ENCODE measurements at regions not wholly inside any gene's neighbourhood (a gene's known extent, or its start where the extent isn't known, plus 50 kb on each side); places are given as distances from the start of the nearest gene placed in this dataset.

DNA sequence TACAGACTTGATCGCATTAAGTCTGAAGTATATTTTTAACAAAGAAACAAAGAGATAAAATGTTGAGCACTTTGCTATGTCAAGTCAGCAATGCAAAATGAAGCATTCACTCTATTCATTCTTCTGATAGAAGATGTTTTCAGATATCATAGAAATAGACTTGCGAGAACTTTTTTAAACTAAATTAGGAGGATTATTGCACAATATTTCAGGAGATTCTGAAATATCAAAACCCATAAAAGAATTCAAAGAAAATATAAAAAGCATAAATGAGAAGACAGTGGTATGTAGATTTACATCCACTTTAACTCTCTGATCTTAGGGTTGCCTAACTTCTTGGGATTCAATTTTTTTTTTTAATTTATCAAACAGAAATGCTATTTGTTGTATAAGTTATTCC, 81.1 kb upstream of the PABPC4L start:
- Histone ChIP-seq H3K36me3 (no peaks in the 10 kb centered on the region), H3K27me3 (no peaks in the 10 kb centered on the region), H3K27ac (replicated peaks in 1 of 4) (no peak overlapping the region), H3K9me3 (peaks cover 0 to under 1% (median 0%) of the 10 kb centered on the region in 4 donors), H3K4me3 (no peak overlapping the region), H3K4me1 (no peaks in the 10 kb centered on the region)
- TF ChIP-seq, protein P1, sequence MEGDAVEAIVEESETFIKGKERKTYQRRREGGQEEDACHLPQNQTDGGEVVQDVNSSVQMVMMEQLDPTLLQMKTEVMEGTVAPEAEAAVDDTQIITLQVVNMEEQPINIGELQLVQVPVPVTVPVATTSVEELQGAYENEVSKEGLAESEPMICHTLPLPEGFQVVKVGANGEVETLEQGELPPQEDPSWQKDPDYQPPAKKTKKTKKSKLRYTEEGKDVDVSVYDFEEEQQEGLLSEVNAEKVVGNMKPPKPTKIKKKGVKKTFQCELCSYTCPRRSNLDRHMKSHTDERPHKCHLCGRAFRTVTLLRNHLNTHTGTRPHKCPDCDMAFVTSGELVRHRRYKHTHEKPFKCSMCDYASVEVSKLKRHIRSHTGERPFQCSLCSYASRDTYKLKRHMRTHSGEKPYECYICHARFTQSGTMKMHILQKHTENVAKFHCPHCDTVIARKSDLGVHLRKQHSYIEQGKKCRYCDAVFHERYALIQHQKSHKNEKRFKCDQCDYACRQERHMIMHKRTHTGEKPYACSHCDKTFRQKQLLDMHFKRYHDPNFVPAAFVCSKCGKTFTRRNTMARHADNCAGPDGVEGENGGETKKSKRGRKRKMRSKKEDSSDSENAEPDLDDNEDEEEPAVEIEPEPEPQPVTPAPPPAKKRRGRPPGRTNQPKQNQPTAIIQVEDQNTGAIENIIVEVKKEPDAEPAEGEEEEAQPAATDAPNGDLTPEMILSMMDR (IDR thresholded peaks at IDR 0.05): no peak
- TF ChIP-seq POLR2AphosphoS5 (IDR thresholded peaks at IDR 0.05): no peak
- no peak for TF ChIP-seq EP300 (IDR thresholded peaks at IDR 0.05)
- TF ChIP-seq POLR2A (IDR thresholded peaks at IDR 0.05; ENCODE audit: low read depth): no peak
- DNase-seq (ENCODE audit: extremely low spot score): no peak
- WGBS: 85% methylated on average over 2 of the region's 2 CpGs
- intact Hi-C loops (cut with DNase I): no loop called here

DNA sequence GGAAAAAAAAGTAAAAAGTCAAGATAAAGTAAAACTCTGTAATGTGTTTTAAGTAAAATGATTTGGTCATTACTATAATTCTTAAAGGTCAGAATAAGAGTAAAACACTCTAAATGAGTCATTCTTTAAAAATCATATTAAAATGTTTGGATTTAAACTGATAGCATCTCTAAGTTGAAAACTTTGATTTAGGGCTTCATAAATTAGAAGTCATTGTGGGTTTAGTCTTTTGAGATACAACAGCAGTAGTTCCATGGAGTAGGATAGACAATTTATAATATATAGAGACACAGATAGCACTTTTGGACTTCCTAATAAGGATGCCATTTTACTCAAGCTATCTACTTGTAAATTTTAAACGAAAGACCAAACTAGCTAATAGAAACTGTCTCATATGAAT, 77.1 kb upstream of the PABPC4L start:
- WGBS: 52% methylated on average over 1 of the region's 1 CpG
- H3K9me3 ChIP-seq: peaks cover 0 to 7% (median 0%) of the 10 kb centered on the region in 4 donors
- no peak for DNase-seq (ENCODE audit: extremely low spot score)
- no peak overlapping the region for H3K27ac ChIP-seq (replicated peaks in 1 of 4)
- no peak for TF ChIP-seq POLR2AphosphoS5 (IDR thresholded peaks at IDR 0.05)
- TF ChIP-seq EP300 (IDR thresholded peaks at IDR 0.05): no peak
- no peak for TF ChIP-seq POLR2A (IDR thresholded peaks at IDR 0.05; ENCODE audit: low read depth)
- TF ChIP-seq, protein P1 (IDR thresholded peaks at IDR 0.05): no peak
- no peaks in the 10 kb centered on the region for H3K36me3 ChIP-seq
- no peaks in the 10 kb centered on the region for H3K27me3 ChIP-seq
- no peak overlapping the region for H3K4me3 ChIP-seq
- intact Hi-C loops (cut with DNase I): no loop called here
- no peaks in the 10 kb centered on the region for H3K4me1 ChIP-seq

DNA sequence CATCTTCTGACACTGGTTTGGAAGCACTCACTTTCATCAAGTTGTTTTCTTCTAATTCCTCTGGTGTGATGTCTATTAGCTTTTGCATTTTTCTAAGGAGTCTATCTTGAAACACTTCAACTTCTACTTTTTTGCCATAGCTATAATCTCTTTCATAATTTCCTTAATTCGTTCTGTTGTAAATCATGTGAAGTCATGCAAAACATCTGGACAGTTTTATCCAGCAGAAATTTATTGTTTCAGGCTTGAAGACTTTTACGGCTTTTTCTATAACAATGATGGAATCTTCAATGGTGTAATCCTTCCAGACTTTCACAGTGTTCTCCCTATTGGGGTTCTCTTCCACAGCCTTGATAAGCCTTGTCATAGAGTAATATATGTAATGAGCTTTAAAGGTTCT, 74.9 kb upstream of the PABPC4L start:
- WGBS: 63% methylated on average over 2 of the region's 2 CpGs
- H3K27me3 ChIP-seq: no peaks in the 10 kb centered on the region

DNA sequence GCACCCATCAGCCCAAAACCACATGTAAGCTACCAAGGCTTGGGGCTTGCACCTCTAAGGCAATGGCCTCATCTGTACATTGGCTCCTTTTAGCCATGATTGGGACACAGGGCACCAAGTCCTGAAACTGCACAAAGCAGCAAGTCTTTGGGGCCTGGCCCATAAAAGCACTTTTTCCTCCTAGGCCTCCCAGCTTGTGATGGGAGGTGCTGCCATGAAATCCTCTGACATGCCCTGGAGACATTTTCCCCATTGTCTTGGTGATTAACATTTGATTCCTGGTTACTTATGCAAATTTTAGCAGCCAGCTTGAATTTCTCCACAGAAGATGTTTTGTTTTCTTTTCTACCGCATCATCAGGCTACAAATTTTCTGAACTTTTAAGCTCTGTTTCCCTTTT, 58.5 kb upstream of the PABPC4L start:
- intact Hi-C loops (cut with DNase I): no loop called here
- 94% methylated on average over 1 of the region's 1 CpG for WGBS

More for the DNA sequence above, 74.9 kb upstream of the PABPC4L start:
- no peak overlapping the region for H3K27ac ChIP-seq (replicated peaks in 1 of 4)
- intact Hi-C loops (cut with DNase I): no loop called here
- no peaks in the 10 kb centered on the region for H3K4me1 ChIP-seq
- no peaks in the 10 kb centered on the region for H3K36me3 ChIP-seq
- H3K4me3 ChIP-seq: no peak overlapping the region
- no peak for TF ChIP-seq POLR2AphosphoS5 (IDR thresholded peaks at IDR 0.05)
- TF ChIP-seq, protein P1 (IDR thresholded peaks at IDR 0.05): no peak
- TF ChIP-seq EP300 (IDR thresholded peaks at IDR 0.05): no peak
- TF ChIP-seq POLR2A (IDR thresholded peaks at IDR 0.05; ENCODE audit: low read depth): no peak
- peaks cover 0 to 17% (median 2%) of the 10 kb centered on the region in 4 donors for H3K9me3 ChIP-seq
- no peak for DNase-seq (ENCODE audit: extremely low spot score)

More for the DNA sequence above, 58.5 kb upstream of the PABPC4L start:
- Histone ChIP-seq H3K27ac (replicated peaks in 1 of 4) (no peak overlapping the region), H3K9me3 (no peaks in the 10 kb centered on the region), H3K4me3 (no peak overlapping the region), H3K4me1 (no peaks in the 10 kb centered on the region), H3K27me3 (no peaks in the 10 kb centered on the region), H3K36me3 (no peaks in the 10 kb centered on the region)
- no peak for DNase-seq (ENCODE audit: extremely low spot score)
- TF ChIP-seq, protein P1 (IDR thresholded peaks at IDR 0.05): no peak
- TF ChIP-seq POLR2A (IDR thresholded peaks at IDR 0.05; ENCODE audit: low read depth) (no peak), EP300 (IDR thresholded peaks at IDR 0.05) (no peak), POLR2AphosphoS5 (IDR thresholded peaks at IDR 0.05) (no peak)

Small RNA genes lying in the stretch of these regions (small RNA-seq; reads per million reads assigned to genes)
- 0 reads per million in 3 donors for gene AC104619.4
- 0 reads per million in 3 donors for gene RF00026
